GM10248 (cell line): ENCODE measurements at regions not wholly inside any gene's neighbourhood (a gene's known extent, or its start where the extent isn't known, plus 50 kb on each side); places are given as distances from the start of the nearest gene placed in this dataset.

Experiments used
- CTCF ChIA-PET: fragments of 300-600 bp; sonication (Branson Sonifier 250); formaldehyde crosslinking; extraction: SDS; loops from one replicate; lab custom pipeline; 2021; ENCODE audit warnings: antibody characterized with exemption; lab: Yijun Ruan, JAX
- POLR2A ChIA-PET: fragments of 350-650 bp; sonication (Branson Sonifier 250); formaldehyde crosslinking; extraction: SDS; loops from one replicate; lab custom pipeline; 2020; ENCODE audit warnings: antibody characterized with exemption; lab: Yijun Ruan, JAX
- DNase-seq: peaks from one replicate; pipeline ENCODE4 v3.0.0; 2012; ENCODE audit errors: extremely low spot score
- CTCF ChIP-seq: IDR thresholded peaks from 2 replicates; pipeline ENCODE4 v1.5.1; 2012; ENCODE audit warnings: mild to moderate bottlenecking, low read depth; ENCODE audit errors: extremely low read depth, missing control alignments, control extremely low read depth

GRCh38 chr3:159643406-159643805, 345.2 kb upstream of the IL12A start:
- ChIA-PET POLR2A (no interaction called here), CTCF (no interaction called here)
- no peak for DNase-seq
- TF ChIP-seq CTCF: no peak

GRCh38 chr3:159645874-159646273, 342.8 kb upstream of the IL12A start:
- ChIA-PET POLR2A (no interaction called here), CTCF (interaction anchor here (0.7 to 1.8 kb wide), 5 partner anchors 9 to 32 kb away, joined by 3 to 7 read pairs (median 3); no protein-coding TSS in a partner anchor)
- no peak for DNase-seq
- TF ChIP-seq CTCF: no peak

GRCh38 chr3:159649951-159650350, 338.7 kb upstream of the IL12A start:
- ChIA-PET POLR2A (no interaction called here), CTCF (interaction anchor here (0.9 kb wide), 1 partner anchor 91 kb away, joined by 3 read pairs; no protein-coding TSS in a partner anchor)
- TF ChIP-seq CTCF: no peak
- no peak for DNase-seq

GRCh38 chr3:159650726-159651125, 337.9 kb upstream of the IL12A start:
- TF ChIP-seq CTCF: no peak

GRCh38 chr3:159652452-159652851, 336.2 kb upstream of the IL12A start:
- DNase-seq: no peak
- ChIA-PET CTCF (no interaction called here), POLR2A (no interaction called here)
- TF ChIP-seq CTCF: no peak

More at GRCh38 chr3:159650726-159651125, 337.9 kb upstream of the IL12A start:
- ChIA-PET POLR2A (no interaction called here), CTCF (no interaction called here)
- DNase-seq: no peak

- POLR2A ChIA-PET: no interaction called here
- DNase-seq: no peak
- no peak for TF ChIP-seq CTCF
- CTCF ChIA-PET: no interaction called here
These were observed 334.2 kb upstream of the IL12A start for GRCh38 chr3:159654183-159655134.
